NCI-H146 treated with DMSO at 0.1 percent for 48 hours (cell line): ENCODE measurements at regions not wholly inside any gene's neighbourhood (a gene's known extent, or its start where the extent isn't known, plus 50 kb on each side); places are given as distances from the start of the nearest gene placed in this dataset.

ENCODE experiments used
- DNase-seq: peaks from one replicate; lab custom pipeline; 2025; ENCODE audit not compliant: unreplicated experiment; lab: John Stamatoyannopoulos, UW

- no peak for DNase-seq
These were observed 329.1 kb upstream of the ROBO1 start for GRCh38 chr3:80096909-80097308.

- no peak for DNase-seq
These were observed 326.8 kb upstream of the ROBO1 start for GRCh38 chr3:80094589-80094988.

GRCh38 chr3:80087767-80088166 lies 320.0 kb upstream of the ROBO1 start:
- DNase-seq = no peak

GRCh38 chr3:80086426-80086825 lies 318.6 kb upstream of the ROBO1 start:
- DNase-seq = no peak

- DNase-seq = no peak
These were observed 312.1 kb upstream of the ROBO1 start for GRCh38 chr3:80079886-80080285.

GRCh38 chr3:80068459-80068858 lies 300.7 kb upstream of the ROBO1 start:
- DNase-seq = no peak

- DNase-seq = no peak
These were observed 295.7 kb upstream of the ROBO1 start for GRCh38 chr3:80063535-80063934.

GRCh38 chr3:80060664-80061063 lies 292.9 kb upstream of the ROBO1 start:
- no peak for DNase-seq

- no peak for DNase-seq
These were observed 287.5 kb upstream of the ROBO1 start for GRCh38 chr3:80055306-80055705.

- no peak for DNase-seq
These were observed 284.5 kb upstream of the ROBO1 start for GRCh38 chr3:80052271-80052670.

GRCh38 chr3:80051602-80051962 lies 283.8 kb upstream of the ROBO1 start:
- peak; percentile 9 for DNase-seq

- DNase-seq = peak; percentile 1
These were observed 283.2 kb upstream of the ROBO1 start for GRCh38 chr3:80050826-80051601.

- no peak for DNase-seq
These were observed 275.4 kb upstream of the ROBO1 start for GRCh38 chr3:80043226-80043625.

- no peak for DNase-seq
These were observed 272.3 kb upstream of the ROBO1 start for GRCh38 chr3:80040067-80040466.

GRCh38 chr3:80036176-80036575 lies 268.4 kb upstream of the ROBO1 start:
- DNase-seq = no peak

- DNase-seq = no peak
These were observed 267.2 kb upstream of the ROBO1 start for GRCh38 chr3:80035021-80035420.

- no peak for DNase-seq
These were observed 255.2 kb upstream of the ROBO1 start for GRCh38 chr3:80023010-80023409.

GRCh38 chr3:80018375-80018774 lies 250.6 kb upstream of the ROBO1 start:
- DNase-seq = no peak

- DNase-seq = no peak
These were observed 249.6 kb upstream of the ROBO1 start for GRCh38 chr3:80017369-80017768.

- no peak for DNase-seq
These were observed 246.8 kb upstream of the ROBO1 start for GRCh38 chr3:80014576-80014975.

GRCh38 chr3:80010021-80010571 lies 242.3 kb upstream of the ROBO1 start:
- DNase-seq = no peak

- no peak for DNase-seq
These were observed 239.7 kb upstream of the ROBO1 start for GRCh38 chr3:80007522-80007921.

GRCh38 chr3:80006315-80006714 lies 238.5 kb upstream of the ROBO1 start:
- no peak for DNase-seq
